GM18511 (cell line): ENCODE measurements at regions not wholly inside any gene's neighbourhood (a gene's known extent, or its start where the extent isn't known, plus 50 kb on each side); places are given as distances from the start of the nearest gene placed in this dataset.
"Not testable (repeated sequence)": the region's sequence is repeated elsewhere in the genome, so short reads cannot be mapped to it uniquely, and the experiment has no call there.

Experiments used
- ATAC-seq: cut with Tn5 transposase; IDR thresholded peaks from one replicate; pipeline ENCODE4 v1.9.1; 2021; ENCODE audit warnings: mild to moderate bottlenecking, moderate library complexity; ENCODE audit not compliant: unreplicated experiment

DNA sequence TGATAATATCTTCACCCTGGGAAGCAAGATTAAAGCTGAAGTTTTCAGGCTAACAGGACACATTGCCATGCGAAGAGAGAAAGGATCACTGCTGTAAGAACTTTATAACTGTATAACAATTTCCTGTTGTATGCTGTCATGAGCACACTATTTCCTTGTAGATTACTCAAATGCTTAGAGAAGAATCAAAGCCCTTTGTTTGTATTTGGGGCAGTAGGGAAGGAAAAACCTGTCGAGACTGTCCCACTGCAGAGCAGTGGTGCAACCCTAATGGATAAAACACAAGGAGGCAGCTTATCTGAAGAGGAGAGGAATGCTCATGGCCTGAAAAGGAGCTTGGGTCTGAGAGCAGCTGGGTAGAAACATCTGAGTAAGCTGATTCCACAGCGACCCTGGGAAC, 327.7 kb upstream of the NPSR1 start:
- ATAC-seq, result no peak

DNA sequence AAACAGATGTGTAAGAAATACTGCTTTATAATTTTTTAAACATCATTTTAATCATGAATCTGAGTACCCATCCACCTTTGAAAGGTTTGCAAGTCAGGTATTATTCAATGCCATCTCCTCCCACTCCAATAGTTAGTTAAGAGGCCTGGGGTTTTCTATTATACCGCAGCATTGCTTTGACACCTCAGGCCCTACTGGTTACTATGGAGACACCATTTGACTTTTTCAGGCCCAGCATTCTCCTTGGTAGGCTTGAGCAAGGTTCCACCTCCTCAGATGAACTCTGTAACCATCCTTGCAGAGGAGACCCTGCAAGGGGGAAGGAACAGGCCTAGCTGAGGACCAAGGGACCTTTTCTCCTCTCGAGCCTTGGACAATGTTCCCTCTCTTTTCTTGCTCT, 326.9 kb upstream of the NPSR1 start:
- no peak for ATAC-seq

DNA sequence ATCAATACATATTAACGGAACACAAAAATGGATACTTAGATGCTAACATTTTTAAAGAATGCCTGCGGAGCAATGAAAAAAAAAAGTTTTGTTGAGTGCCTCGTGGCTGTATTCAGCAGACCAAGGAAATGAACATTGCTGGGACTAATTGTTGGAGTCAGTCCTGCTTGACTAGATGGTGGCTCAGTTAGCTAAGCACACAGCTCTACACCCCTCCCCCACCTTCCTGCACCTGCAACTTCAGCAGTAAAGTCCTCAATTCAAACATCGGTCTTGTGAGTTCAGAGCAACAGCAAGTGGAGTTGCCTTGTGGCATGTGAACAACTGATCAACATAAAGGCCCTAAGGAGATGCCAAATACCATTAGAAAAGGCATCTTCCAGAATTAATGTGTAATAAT, 326.0 kb upstream of the NPSR1 start:
- ATAC-seq, result no peak

DNA sequence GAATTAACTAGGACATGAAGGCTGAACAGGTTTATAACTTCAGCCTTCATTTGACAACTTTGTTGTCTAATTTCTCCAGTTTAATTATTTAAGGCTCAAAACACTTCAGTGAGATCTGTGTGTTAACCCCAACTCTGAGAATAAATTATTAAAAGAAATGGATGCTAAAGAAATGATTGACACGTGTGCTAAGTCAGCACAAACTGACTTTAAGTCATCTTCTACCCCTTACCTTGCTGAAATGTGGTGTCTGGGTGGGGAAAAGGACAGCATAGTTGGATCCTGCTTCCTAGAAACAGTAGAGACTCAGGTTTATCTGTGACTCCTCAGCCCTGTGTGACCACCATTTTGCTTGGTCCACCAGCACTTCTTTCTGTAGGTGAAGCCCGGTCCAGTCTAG, 324.8 kb upstream of the NPSR1 start:
- ATAC-seq, result no peak

DNA sequence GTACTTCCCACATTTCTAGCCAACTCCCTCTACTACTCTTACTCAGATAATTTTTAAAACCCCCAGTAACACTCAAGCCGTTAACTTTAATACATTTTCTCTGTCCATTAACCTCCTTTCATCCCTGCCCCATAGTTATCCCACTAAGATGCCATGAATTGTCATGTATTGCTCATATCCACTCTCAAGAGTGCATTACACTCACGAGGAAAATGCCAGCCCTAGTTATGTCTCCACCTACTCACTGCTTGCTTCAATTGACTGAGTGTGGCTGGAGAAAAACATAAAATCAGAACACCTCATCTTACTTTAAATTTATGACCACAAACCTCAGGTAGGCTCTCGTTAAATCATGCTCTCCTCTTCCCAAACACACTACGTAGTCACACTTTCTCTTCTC, 324.1 kb upstream of the NPSR1 start:
- no peak for ATAC-seq

DNA sequence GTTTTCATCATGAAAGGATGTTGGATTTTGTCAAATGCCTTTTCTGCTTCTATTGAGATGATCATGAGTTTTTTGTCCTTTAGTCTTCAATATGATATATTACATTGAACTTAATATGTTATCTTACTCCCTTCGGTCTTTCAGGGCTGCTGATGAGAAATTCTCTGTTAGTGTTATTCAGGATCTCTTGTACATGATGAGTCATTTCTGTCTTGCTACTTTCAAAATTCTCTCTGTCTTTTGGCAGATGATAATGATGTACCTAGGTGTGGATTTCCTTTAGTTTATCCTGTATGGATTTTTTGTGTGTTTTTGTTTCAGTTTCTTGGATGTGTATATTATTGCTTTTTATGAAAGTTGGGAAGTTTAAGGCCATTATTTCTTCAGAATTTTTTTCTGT, 320.9 kb upstream of the NPSR1 start:
- ATAC-seq, result no peak

DNA sequence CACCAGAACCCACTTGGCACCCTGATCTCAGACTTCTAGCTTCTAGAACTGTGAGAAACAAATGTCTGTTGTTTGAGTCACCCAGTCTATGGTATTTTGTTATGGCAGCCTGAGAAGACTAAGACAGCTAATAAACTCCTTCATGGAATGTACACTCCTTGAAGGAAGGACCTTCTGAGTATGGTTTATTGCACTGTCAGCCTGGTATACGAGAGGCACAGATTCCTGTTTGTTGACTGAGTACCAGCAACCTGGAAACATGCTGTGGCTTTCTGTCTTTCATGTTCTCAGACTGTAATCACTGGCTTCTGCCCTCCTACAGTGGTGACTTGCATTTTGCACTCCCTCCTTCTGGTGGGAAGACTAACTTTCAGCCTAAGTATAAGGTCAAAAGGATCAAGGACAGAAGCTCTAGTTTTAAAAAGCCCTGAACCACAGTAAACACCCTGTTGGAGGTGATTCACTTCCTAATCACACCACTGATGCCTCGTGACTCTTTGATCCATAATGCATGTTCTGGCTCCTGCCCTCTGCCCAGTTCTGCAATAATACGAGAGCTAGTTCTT, 319.0 kb upstream of the NPSR1 start:
- no peak for ATAC-seq

DNA sequence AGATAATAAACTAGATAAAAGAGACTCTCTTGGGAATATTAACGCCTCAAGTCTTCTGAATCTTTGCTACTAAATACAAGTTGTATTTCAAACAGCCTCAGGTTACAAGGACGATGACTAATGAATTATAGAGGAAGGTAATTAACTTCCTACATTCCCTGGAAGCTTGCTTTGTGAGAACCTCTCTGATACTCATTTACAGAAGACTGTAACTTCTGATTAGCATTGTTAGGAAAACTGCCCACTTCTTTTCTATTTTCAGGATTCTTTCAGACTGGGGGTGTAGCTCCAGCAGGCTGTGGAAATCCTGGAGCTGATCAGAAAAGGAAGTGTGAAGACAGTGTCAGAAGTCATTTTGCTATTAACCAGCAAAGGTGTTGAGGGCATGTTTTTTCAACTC, 316.7 kb upstream of the NPSR1 start:
- ATAC-seq, result no peak

DNA sequence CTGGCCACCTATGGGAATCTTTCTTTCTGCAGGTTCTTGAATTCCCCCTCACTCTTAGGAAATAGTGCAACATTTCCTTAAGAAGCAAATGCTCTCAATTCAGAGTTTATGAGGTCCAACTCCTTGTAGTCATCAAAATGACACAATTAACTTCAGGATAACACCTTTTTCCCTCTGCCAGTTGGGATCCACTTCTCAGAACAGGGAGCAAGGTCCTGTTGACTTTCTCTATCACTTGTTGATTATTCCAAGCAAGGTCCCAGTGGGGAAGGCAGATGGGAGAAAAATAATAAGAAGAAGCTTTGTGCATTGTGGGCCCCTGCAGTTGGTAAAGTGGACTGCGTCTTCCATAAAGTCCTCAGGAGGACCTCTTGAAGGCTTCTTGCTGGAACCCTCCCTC, 315.6 kb upstream of the NPSR1 start:
- ATAC-seq, result no peak

DNA sequence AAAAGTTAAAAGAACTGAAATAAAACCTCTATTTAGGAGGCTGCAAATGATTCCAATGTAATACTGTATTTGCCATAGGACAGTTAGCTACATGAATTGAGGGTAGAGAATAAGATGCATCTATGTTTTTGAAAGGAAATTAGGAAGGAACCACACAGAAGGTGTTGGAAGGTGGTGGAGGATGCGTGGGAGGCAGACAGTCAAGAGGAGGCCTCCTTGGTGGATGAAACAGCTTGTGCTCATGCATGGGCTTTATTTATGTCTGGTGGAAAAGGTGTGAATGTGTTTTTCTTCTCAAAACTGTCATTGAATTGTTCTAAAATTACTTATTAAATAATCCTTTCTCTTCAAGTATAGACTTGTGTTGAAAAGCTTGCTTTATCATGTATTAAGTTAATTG, 314.4 kb upstream of the NPSR1 start:
- no peak for ATAC-seq

DNA sequence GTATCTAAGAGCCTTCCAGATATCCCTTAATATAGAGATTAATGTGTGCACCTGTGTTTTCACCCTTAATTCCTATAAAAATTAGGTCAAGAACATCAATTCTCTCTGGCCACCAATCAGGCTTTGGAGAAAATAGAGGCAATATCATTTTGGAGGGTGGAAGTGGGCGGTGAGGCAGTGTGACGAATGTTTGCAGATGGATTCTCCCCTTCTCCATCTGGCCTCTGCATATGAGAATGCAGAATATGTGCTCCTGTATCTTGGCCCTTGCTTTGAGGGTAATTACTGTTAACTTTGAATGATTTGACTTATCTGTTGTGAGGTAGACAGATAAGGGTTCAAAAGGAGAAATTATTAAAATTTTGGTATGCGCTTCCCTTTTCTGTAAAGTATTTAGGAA, 304.0 kb upstream of the NPSR1 start:
- no peak for ATAC-seq

DNA sequence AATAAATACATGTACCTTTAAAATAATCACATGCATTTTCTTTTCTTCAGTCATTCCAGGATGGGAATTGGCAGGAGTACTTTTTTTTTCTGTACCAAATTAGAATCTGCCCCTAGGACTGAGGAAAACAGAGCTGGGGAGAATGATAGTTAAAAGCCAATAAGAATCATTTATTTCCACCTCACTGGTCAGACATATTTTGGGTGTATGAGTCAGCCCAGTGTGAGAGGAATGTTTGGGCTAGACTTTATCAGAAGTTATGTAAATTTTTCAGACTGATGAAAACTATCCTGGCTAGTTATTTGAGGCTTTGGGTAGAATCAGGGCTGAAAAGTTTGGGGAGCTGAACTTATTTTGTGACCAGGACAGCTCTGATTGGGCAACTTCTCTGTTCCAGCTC, 303.1 kb upstream of the NPSR1 start:
- no peak for ATAC-seq

DNA sequence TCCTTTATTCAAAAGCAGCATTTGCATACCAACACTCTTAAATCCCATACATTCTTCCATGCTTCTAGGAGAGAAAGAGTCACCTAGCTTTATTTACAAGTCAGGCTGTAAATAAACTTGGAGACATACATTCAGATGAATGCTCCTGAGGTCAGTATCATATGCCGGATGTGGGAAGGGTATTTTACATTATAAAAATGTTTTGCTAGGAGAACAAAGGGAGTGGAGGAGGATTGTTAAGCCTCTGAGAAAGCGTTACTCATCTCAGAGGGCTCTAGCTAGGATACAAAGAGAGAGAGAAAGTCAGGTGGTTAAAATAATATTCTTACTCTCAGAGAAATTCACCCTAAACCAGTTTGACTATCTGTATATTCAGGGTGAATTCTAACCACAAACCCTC, 300.9 kb upstream of the NPSR1 start:
- ATAC-seq, result no peak

DNA sequence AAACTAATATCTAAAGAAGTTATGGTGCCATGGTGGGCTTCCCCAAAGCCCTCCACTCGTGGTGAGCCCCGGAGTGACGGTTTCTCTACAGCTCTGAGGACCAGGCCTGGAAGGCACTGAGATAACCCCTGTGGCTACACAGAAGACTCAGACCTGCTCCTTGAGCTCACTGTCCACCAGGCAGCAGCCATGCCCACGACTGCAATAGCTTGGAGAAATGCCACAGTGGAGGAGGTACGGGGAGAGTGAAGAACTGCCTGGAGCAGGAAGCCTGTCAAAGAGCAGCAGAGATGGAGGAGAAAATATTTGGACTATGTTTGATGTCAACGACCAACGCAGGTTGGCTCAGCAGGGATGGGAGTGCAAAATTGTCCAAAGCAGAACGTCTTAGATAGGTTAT, 300.1 kb upstream of the NPSR1 start:
- no peak for ATAC-seq

DNA sequence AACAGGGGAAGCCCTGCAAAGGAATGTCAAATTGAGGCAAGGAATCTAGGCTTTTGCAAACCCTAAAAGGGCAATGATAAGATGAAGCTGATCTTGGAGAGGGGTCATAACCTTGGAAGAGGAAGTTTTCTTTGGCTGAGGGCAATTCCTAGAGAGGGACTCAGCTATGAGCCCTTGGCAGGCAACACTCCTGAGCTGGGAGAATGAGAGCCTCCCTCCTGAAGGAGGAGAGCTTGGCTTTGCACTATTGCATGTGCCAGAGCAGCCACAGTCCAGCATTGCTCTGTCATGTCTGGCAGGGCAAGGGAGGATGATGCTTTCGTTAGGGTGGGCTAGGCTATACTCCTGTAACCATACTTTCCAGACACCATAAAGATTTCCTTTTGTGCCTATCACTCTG, 299.4 kb upstream of the NPSR1 start:
- not testable (repeated sequence) for ATAC-seq

DNA sequence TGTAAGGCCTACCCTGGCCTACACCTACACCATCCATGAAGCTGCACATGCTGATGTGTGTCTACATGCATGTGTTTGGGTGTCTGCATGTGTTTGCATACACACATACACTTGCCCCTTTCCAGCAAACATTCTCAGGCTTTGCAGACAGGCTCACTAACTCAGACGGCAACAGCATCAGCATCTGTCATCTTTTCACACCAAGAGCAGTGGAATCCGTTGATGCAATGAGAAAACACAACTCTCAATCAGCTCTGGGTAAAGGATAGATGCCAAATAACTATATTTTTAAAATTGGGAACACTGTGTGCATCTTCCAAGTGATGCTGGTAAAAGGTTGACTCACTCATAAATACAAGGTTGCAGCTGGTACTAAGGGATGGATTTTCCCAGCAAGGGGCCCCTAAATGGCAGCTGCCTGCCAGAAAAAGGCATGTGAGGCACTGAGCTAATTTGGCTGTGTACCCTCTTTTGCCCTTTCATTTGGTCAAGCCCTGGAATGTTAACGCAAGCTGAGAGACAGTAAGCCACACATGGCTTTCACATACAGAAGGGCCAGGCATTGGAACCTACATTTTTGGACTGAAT, 296.3 kb upstream of the NPSR1 start:
- no peak for ATAC-seq

DNA sequence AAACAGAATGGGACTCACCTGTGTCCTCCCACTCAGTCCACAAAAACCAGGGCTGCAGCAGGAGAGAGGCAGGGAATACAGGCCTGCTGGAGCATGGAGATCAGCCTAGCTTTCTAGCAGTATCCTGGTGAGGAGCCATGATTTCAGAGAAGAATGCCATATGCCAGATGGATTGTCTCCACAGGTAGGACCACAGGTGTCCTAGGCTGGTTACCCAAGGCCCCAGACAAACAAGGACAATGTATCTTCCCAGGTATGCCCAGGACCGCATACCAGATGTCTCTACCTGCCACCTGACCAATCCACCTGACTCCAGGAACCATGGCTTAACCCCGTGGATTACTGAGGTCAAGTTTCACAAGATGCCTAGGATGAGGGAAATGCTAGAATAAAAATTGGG, 295.4 kb upstream of the NPSR1 start:
- no peak for ATAC-seq

DNA sequence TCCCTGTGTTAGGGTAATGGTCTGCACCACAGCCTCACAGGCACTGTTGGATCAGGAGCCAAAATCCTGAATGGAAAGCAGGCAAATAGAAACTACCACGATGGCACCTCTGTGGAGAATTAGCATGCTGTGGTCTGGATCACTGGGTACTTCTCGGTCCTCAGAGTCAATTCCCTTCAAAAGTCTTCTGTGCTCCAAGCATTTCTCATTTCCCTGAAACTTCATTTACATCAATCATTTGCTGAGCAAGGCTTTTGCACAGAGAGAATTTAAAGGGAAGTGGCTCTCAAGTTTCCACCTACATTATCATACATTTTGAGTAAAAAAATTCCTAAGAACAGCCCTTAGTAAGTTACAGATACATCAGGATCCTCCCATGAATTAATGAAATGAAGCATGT, 293.9 kb upstream of the NPSR1 start:
- no peak for ATAC-seq

DNA sequence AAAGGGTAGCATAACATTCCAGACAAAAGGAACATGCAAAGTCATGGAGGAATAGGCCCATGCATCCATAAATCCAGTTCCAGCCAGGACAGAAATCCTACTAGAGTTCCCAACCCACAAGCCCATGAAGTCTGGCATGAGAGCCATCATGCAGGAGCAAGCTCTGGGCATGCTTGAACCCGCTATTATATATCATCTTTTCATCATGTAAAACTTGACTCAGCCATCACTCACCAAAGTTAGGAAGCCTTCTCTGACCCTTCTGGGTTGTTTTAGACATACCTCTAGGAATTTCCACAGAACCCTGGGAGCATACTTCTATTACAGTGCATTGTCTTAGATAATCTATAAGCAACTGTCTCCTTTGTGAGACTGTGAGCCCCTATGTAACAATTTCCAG, 293.0 kb upstream of the NPSR1 start:
- no peak for ATAC-seq

DNA sequence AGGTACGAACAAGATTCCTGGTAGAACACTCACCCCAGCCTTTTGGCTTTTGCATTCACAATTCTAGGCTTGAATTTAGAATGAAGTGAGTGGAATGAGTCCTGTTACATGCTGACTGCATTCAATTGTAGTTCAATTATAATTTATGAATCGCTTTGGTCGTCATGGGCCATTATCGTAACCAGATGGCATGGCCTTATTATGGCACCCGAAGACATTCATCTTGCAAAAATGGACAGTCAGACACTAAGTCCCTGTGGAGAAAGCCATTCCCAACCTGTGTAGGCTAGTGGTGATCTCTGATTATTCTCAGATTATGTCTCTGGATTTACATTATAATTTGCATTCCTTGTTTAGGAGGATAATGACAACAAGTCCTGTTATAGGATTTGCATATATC, 292.4 kb upstream of the NPSR1 start:
- ATAC-seq, result no peak

DNA sequence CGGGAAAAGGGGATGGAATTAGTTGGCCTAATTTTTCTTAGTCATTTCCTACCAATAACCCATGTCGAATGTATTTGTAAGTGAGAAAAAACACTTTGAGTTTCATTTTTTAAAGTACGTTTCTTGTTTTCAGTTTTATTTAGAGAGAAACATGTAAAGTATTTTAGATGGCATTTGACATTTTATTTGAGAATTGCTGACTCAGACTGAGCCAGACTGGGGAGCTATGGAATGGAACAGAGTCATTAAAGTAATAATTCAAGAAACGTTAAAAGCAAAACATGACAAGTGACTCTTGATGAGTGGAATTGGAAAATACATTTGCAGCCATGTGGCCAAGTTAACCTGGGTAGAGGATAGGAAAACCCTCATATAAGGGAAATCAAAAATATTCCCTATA, 286.1 kb upstream of the NPSR1 start:
- ATAC-seq, result no peak

DNA sequence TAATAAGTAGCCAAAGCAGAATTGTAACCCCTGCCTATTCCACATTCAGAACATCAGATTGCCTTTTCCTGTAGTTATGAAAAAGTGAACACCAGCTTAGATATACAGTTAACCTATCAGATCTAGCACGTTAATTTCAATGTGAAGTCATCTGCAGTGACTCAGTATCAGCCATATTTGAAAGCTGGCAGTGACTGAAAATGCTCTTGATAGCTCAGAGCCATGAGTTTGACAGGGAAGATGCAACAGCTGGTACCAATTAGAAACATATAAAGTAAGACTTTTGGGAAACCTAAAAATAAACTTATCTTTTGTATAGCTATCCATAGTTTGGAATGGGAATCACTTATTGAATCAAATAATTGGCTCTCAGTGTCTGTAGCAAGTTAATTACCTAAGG, 284.1 kb upstream of the NPSR1 start:
- ATAC-seq, result no peak

DNA sequence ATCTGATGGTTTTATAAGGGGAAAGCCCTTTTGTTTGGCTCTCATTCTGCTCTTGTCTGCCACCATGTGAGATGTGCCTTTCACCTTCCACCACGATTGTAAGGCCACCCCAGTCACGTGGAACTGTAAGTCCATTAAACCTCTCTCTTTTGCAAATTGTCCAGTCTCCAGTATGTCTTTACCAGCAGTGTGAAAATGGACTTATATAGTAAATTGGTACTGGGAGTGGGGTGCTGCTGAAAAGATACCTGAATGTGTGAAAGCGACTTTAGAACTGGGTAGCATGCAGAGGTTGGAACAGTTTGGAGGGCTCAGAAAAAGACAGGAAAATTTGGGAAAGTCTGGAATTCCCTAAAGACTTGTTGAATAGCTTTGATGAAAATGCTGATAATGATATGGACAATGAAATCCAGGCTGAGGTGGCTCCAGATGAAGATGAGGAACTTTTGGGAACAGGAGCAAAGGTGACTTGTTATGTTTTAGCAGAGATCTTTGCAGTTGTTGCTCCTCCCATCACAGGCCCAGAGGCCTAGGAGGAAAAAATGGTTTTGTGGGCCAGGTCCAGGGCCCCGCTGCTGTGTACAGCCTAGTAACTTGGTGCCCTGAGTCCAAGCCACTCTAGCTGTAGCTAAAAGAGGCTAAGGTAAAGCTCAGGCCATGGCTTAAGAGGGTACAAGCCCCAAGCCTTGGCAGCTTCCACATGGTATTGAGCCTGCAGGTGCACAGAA, 275.7 kb upstream of the NPSR1 start:
- ATAC-seq, result no peak
